ENCODE measurements at regions not wholly inside any gene's neighbourhood (a gene's known extent, or its start where the extent isn't known, plus 50 kb on each side); places are given as distances from the start of the nearest gene placed in this dataset.

GRCh38 chr11:134612140-134613030 lies 200.3 kb upstream of the B3GAT1 start:
- H3K4me3 ChIP-seq, result no peak overlapping the region
- no peak for DNase-seq (ENCODE audit: low spot score)
- H3K27ac ChIP-seq, result no peak overlapping the region
- H3K27ac Mint-ChIP-seq, result peak overlapping the region; percentile 42
- no peak overlapping the region for H3K4me2 ChIP-seq
- no peaks in the 10 kb centered on the region for H3K36me3 ChIP-seq
- H3K36me3 Mint-ChIP-seq, result no peaks in the 10 kb centered on the region
- no peaks in the 10 kb centered on the region for H3K27me3 ChIP-seq
- no peaks in the 10 kb centered on the region for H3K9me3 Mint-ChIP-seq
- no peaks in the 10 kb centered on the region for H3K79me2 ChIP-seq (ENCODE audit: low read depth)
- H2AFZ ChIP-seq (replicated peaks), result no peak overlapping the region
- peaks cover 3% of the 10 kb centered on the region for H3K4me1 Mint-ChIP-seq
- H3K9ac ChIP-seq, result no peak overlapping the region
- no peak overlapping the region for H3K4me3 Mint-ChIP-seq
- no peaks in the 10 kb centered on the region for H4K20me1 ChIP-seq (ENCODE audit: low read depth)
- H3K9me3 ChIP-seq (ENCODE audit: low read depth), result no peaks in the 10 kb centered on the region
- H3K27me3 Mint-ChIP-seq (ENCODE audit: insufficient read depth, low read depth), result peaks cover 16% of the 10 kb centered on the region
- no peaks in the 10 kb centered on the region for H3F3A ChIP-seq (ENCODE audit: low read depth)
- TF ChIP-seq EZH2 (IDR thresholded peaks at IDR 0.05) (no peak), CTCF (IDR thresholded peaks at IDR 0.05) (no peak), EZH2phosphoT487 (IDR thresholded peaks at IDR 0.05) (no peak)
- H3K4me1 ChIP-seq, result no peaks in the 10 kb centered on the region

GRCh38 chr11:134611537-134611936 lies 199.5 kb upstream of the B3GAT1 start:
- H3K36me3 Mint-ChIP-seq, result no peaks in the 10 kb centered on the region
- Histone ChIP-seq H3K36me3 (no peaks in the 10 kb centered on the region), H3K27me3 (no peaks in the 10 kb centered on the region), H3K4me1 (no peaks in the 10 kb centered on the region), H3K79me2 (ENCODE audit: low read depth) (no peaks in the 10 kb centered on the region), H3K9ac (no peak overlapping the region), H3K27ac (no peak overlapping the region), H3K9me3 (ENCODE audit: low read depth) (no peaks in the 10 kb centered on the region), H4K20me1 (ENCODE audit: low read depth) (no peaks in the 10 kb centered on the region), H3K4me3 (no peak overlapping the region), H2AFZ (replicated peaks) (no peak overlapping the region), H3K4me2 (no peak overlapping the region), H3F3A (ENCODE audit: low read depth) (no peaks in the 10 kb centered on the region)
- peaks cover 16% of the 10 kb centered on the region for H3K27me3 Mint-ChIP-seq (ENCODE audit: insufficient read depth, low read depth)
- no peak for TF ChIP-seq EZH2 (IDR thresholded peaks at IDR 0.05)
- no peak for TF ChIP-seq CTCF (IDR thresholded peaks at IDR 0.05)
- TF ChIP-seq EZH2phosphoT487 (IDR thresholded peaks at IDR 0.05), result no peak
- no peaks in the 10 kb centered on the region for H3K9me3 Mint-ChIP-seq
- peaks cover 3% of the 10 kb centered on the region for H3K4me1 Mint-ChIP-seq
- DNase-seq (ENCODE audit: low spot score), result no peak
- H3K27ac Mint-ChIP-seq, result peak overlapping the region; percentile 60
- no peak overlapping the region for H3K4me3 Mint-ChIP-seq

GRCh38 chr11:134610116-134610910 lies 198.3 kb upstream of the B3GAT1 start:
- Histone ChIP-seq H4K20me1 (ENCODE audit: low read depth) (no peaks in the 10 kb centered on the region), H3K79me2 (ENCODE audit: low read depth) (no peaks in the 10 kb centered on the region), H3K4me2 (no peak overlapping the region), H3K9ac (no peak overlapping the region), H3K4me3 (no peak overlapping the region), H3K36me3 (no peaks in the 10 kb centered on the region), H3K27ac (no peak overlapping the region), H3F3A (ENCODE audit: low read depth) (no peaks in the 10 kb centered on the region), H3K27me3 (no peaks in the 10 kb centered on the region), H2AFZ (replicated peaks) (no peak overlapping the region), H3K4me1 (no peaks in the 10 kb centered on the region), H3K9me3 (ENCODE audit: low read depth) (no peaks in the 10 kb centered on the region)
- Mint-ChIP-seq H3K4me1 (peaks cover 3% of the 10 kb centered on the region), H3K36me3 (no peaks in the 10 kb centered on the region), H3K9me3 (no peaks in the 10 kb centered on the region), H3K27me3 (ENCODE audit: insufficient read depth, low read depth) (peaks cover 16% of the 10 kb centered on the region), H3K27ac (no peak overlapping the region), H3K4me3 (no peak overlapping the region)
- no peak for TF ChIP-seq EZH2 (IDR thresholded peaks at IDR 0.05)
- TF ChIP-seq EZH2phosphoT487 (IDR thresholded peaks at IDR 0.05), result no peak
- no peak for TF ChIP-seq CTCF (IDR thresholded peaks at IDR 0.05)
- no peak for DNase-seq (ENCODE audit: low spot score)
